HCT116 (cell line): ENCODE measurements at regions not wholly inside any gene's neighbourhood (a gene's known extent, or its start where the extent isn't known, plus 50 kb on each side); places are given as distances from the start of the nearest gene placed in this dataset.

ENCODE experiments used
- ATAC-seq: fragments of 200-7000 bp; cut with Tn5 transposase; 2 replicates; pipeline ENCODE4 v1.9.1; 2020; ENCODE audit warnings: mild to moderate bottlenecking, moderate library complexity
- BruUV-seq: library from RNA; stranded (reverse); fragments of 400-500 nt; replicated peaks from 2 replicates; lab custom pipeline; 2021; lab: Mats Ljungman, UMichigan
- CTCF ChIA-PET: fragments of 300-600 bp; sonication (Branson Sonifier 250); formaldehyde crosslinking; loops from one replicate; lab custom pipeline; 2021; ENCODE audit warnings: antibody characterized with exemption; lab: Charles Lee
- POLR2A ChIA-PET: fragments of 300-600, 350-600 bp; sonication (Branson Sonifier 250); formaldehyde crosslinking; loops from one replicate; lab custom pipeline; 2021; ENCODE audit warnings: antibody characterized with exemption; lab: Charles Lee
- RAD21 ChIA-PET, 2 experiments: fragments of 300-600 bp; sonication (Branson Sonifier 250); formaldehyde crosslinking; loops; one replicate each; lab custom pipeline; 2023; ENCODE audit warnings: low total read pairs in 2 of 2; ENCODE audit not compliant: uncharacterized antibody in 2 of 2, unreplicated experiment in 2 of 2, low non-redundant PET in 1 of 2; lab: Charles Lee
- DNase-seq: peaks from one replicate; pipeline ENCODE4 v3.0.0-alpha.2; 2010; ENCODE audit warnings: low read depth, low spot score
- H2AFZ ChIP-seq: fragments of 200-600 bp; shearing (Covaris generic), sonication (generic); 2 replicates; pipeline ENCODE4 v1.6.1; 2017; ENCODE audit warnings: low read depth, mixed run types, mixed read lengths, antibody characterized with exemption, low read length; ENCODE audit not compliant: poor library complexity, severe bottlenecking
- H3K27ac ChIP-seq: 2 replicates; pipeline ENCODE4 v1.5.1; 2012; ENCODE audit warnings: low read depth, low read length
- H3K27me3 ChIP-seq: fragments of 200-600 bp; sonication (generic); 2 replicates; pipeline ENCODE4 v1.6.1; 2016; ENCODE audit warnings: mixed run types, low read length, mixed read lengths; ENCODE audit not compliant: insufficient read depth
- H3K36me3 ChIP-seq, 2 experiments: fragments of 200-500 bp in 1 of 2; fragments of 200-600 bp in 1 of 2; sonication (Bioruptor generic) in 1 of 2; sonication (generic) in 1 of 2; 2 replicates each; pipeline versions ENCODE4 v1.5.1 to v1.6.1; 2014 to 2016; ENCODE audit warnings: low read length in 2 of 2, inconsistent platforms in 1 of 2, mixed read lengths in 1 of 2, mixed run types in 1 of 2; ENCODE audit not compliant: insufficient read depth in 2 of 2, control insufficient read depth in 1 of 2
- H3K4me1 ChIP-seq, 2 experiments: fragments of 200-600 bp in 1 of 2; sonication (generic) in 1 of 2; 2 replicates each; pipeline versions ENCODE4 v1.5.1 to v1.6.1; 2012 to 2017; ENCODE audit warnings: low read length in 2 of 2, inconsistent platforms in 1 of 2, mild to moderate bottlenecking in 1 of 2, mixed read lengths in 1 of 2, mixed run types in 1 of 2, moderate library complexity in 1 of 2; ENCODE audit not compliant: insufficient read depth in 2 of 2, control insufficient read depth in 1 of 2
- H3K4me2 ChIP-seq: fragments of 200-600 bp; sonication (generic); 2 replicates; pipeline ENCODE4 v1.6.1; 2017; ENCODE audit warnings: mixed run types, low read length, mixed read lengths
- H3K4me3 ChIP-seq, 2 experiments: fragments of 200-600 bp in 1 of 2; sonication (generic) in 1 of 2; replicated peaks in 1 of 2; 2 replicates each; pipeline ENCODE4 v1.5.1; 2011 to 2016; ENCODE audit warnings: low read length in 2 of 2, control low read depth in 1 of 2, low read depth in 1 of 2, mild to moderate bottlenecking in 1 of 2, mixed read lengths in 1 of 2, mixed run types in 1 of 2
- H3K79me2 ChIP-seq: fragments of 200-600 bp; sonication (generic); 2 replicates; pipeline ENCODE4 v1.6.1; 2017; ENCODE audit warnings: mild to moderate bottlenecking, mixed run types, low read length, moderate library complexity, mixed read lengths; ENCODE audit not compliant: insufficient read depth
- H3K9ac ChIP-seq: fragments of 200-600 bp; sonication (generic); 2 replicates; pipeline ENCODE4 v1.6.1; 2016; ENCODE audit warnings: low read length, mixed read lengths
- H3K9me2 ChIP-seq: fragments of 200-600 bp; sonication (generic), shearing (Covaris generic); 2 replicates; pipeline ENCODE4 v1.6.1; 2017; ENCODE audit warnings: mixed run types, mild to moderate bottlenecking, moderate library complexity; ENCODE audit not compliant: insufficient read depth
- H3K9me3 ChIP-seq, 2 experiments: fragments of 200-500 bp in 1 of 2; fragments of 200-600 bp in 1 of 2; sonication (Bioruptor generic) in 1 of 2; sonication (generic) in 1 of 2; 2 replicates each; pipeline ENCODE4 v1.6.1; 2014 to 2017; ENCODE audit warnings: low read length in 2 of 2, mixed read lengths in 2 of 2, inconsistent platforms in 1 of 2, low read depth in 1 of 2, mild to moderate bottlenecking in 1 of 2, mixed run types in 1 of 2, moderate library complexity in 1 of 2; ENCODE audit not compliant: control insufficient read depth in 1 of 2, insufficient read depth in 1 of 2
- H4K20me1 ChIP-seq: fragments of 200-600 bp; sonication (generic), shearing (Covaris generic); 2 replicates; pipeline ENCODE4 v1.6.1; 2017; ENCODE audit warnings: mixed run types, mild to moderate bottlenecking, moderate library complexity; ENCODE audit not compliant: insufficient read depth
- CBX3 ChIP-seq: IDR thresholded peaks from 2 replicates; pipeline ENCODE4 v1.6.1; 2012; ENCODE audit warnings: low read depth
- CEBPB ChIP-seq: IDR thresholded peaks from 2 replicates; pipeline ENCODE4 v1.6.1; 2012; ENCODE audit warnings: low read depth
- EZH2 ChIP-seq: fragments of 200-600 bp; sonication (generic); IDR thresholded peaks from 2 replicates; pipeline ENCODE4 v1.6.1; 2017; ENCODE audit warnings: antibody characterized with exemption, mixed run types
- EZH2phosphoT487 ChIP-seq: fragments of 200-600 bp; IDR thresholded peaks from 2 replicates; pipeline ENCODE4 v1.6.1; 2018; ENCODE audit warnings: antibody characterized with exemption, borderline replicate concordance
- FOSL1 ChIP-seq: IDR thresholded peaks from 2 replicates; pipeline ENCODE4 v1.6.1; 2012; ENCODE audit warnings: low read depth
- POLR2A ChIP-seq: IDR thresholded peaks from 2 replicates; pipeline ENCODE4 v1.7.0; 2011; ENCODE audit warnings: borderline replicate concordance; ENCODE audit not compliant: insufficient read depth, insufficient read length; ENCODE audit errors: extremely low read depth
- POLR2AphosphoS5 ChIP-seq: IDR thresholded peaks from 2 replicates; pipeline ENCODE4 v1.6.1; 2011; ENCODE audit warnings: mild to moderate bottlenecking, low read depth, low read length, moderate library complexity
- REST ChIP-seq: IDR thresholded peaks from 2 replicates; pipeline ENCODE4 v1.6.1; 2012; ENCODE audit warnings: low read depth
- SIN3A ChIP-seq: IDR thresholded peaks from 2 replicates; pipeline ENCODE4 v1.6.1; 2012; ENCODE audit warnings: low read depth
- SP1 ChIP-seq: IDR thresholded peaks from 2 replicates; pipeline ENCODE4 v1.6.1; 2012; ENCODE audit warnings: low read depth
- SRF ChIP-seq: IDR thresholded peaks from 2 replicates; pipeline ENCODE4 v1.6.1; 2012; ENCODE audit warnings: low read depth
- TCF7L2 ChIP-seq: IDR thresholded peaks from 2 replicates; pipeline ENCODE4 v1.7.0; 2011; ENCODE audit warnings: borderline replicate concordance, inconsistent platforms; ENCODE audit not compliant: insufficient read depth, insufficient read length; ENCODE audit errors: extremely low read depth
- ZBTB33 ChIP-seq: IDR thresholded peaks from 2 replicates; pipeline ENCODE4 v1.6.1; 2011; ENCODE audit warnings: mild to moderate bottlenecking, low read length, moderate library complexity; ENCODE audit not compliant: insufficient replicate concordance; ENCODE audit errors: extremely low read depth
- ZFX ChIP-seq: fragments of 450-650 bp; IDR thresholded peaks from 2 replicates; pipeline ENCODE4 v1.6.1; 2017
- intact Hi-C: fragments of 100-400 bp; cut with micrococcal nuclease; formaldehyde crosslinking; loops from 2 replicates; pipeline ENCODE4 v1.10.0; 2022
- TF ChIP-seq, protein P1 (sequence below): IDR thresholded peaks from 2 replicates; pipeline ENCODE4 v1.6.1; 2012

GRCh38 chr1:217138173-217138765, 415.0 kb upstream of the ESRRG start:
- no peak overlapping the region for H3K4me2 ChIP-seq
- ChIA-PET RAD21 (no interaction called here), POLR2A (no interaction called here), CTCF (no interaction called here)
- no peaks in the 10 kb centered on the region for H3K36me3 ChIP-seq
- H3K4me3 ChIP-seq: no peak overlapping the region
- TF ChIP-seq SP1: no peak
- no peak overlapping the region for H3K9ac ChIP-seq
- H3K9me2 ChIP-seq: no peaks in the 10 kb centered on the region
- no peaks in the 10 kb centered on the region for H4K20me1 ChIP-seq
- no peak overlapping the region for H3K27ac ChIP-seq
- DNase-seq (no peak), ATAC-seq (no peak)
- H3K4me1 ChIP-seq: no peaks in the 10 kb centered on the region
- no peaks in the 10 kb centered on the region for H3K79me2 ChIP-seq
- H2AFZ ChIP-seq: no peak overlapping the region
- H3K27me3 ChIP-seq: no peaks in the 10 kb centered on the region
- intact Hi-C loops: no loop called here
- H3K9me3 ChIP-seq: no peaks in the 10 kb centered on the region
- no TSS peak for BruUV-seq

DNA sequence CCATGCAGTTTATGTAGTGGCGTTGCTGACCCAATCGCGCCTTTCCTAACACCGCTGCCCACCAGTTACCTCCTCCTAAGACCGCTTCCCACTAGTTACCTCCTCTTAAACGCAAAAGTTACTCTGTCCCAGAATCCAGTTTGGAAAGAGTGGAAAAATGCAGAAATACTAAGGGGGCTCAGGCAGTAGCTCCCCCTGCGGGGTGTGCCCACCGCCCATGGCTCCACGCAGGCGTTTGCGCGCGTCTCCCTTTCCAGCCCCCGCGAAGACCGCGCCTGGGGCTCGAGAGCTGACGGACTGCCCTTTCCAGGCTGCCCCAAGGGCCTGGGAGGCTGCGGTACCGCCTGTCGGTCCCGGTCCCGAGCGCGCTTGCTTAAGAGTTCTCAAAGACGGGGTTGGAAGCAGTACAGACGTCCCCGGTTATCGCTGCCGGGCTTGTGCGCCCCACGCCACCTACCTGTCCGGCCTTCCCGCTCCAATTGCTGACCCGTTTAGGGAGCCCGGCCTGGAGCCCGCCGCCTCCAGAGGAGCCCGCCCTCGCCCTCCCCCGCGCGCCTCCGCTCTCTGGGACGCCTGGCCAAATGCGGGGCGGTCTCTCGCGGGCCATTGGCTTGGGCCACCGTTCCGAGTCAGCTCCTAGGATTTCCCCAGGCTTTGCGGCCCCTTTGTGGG, 414.1 kb upstream of the ESRRG start:
- Histone ChIP-seq H2AFZ (no peak overlapping the region), H3K4me2 (no peak overlapping the region), H3K4me3 (no peak overlapping the region), H3K27ac (no peak overlapping the region), H3K9me2 (no peaks in the 10 kb centered on the region), H3K4me1 (no peaks in the 10 kb centered on the region), H3K9me3 (no peaks in the 10 kb centered on the region), H3K9ac (no peak overlapping the region), H4K20me1 (no peaks in the 10 kb centered on the region), H3K79me2 (no peaks in the 10 kb centered on the region), H3K27me3 (no peaks in the 10 kb centered on the region), H3K36me3 (no peaks in the 10 kb centered on the region)
- ChIA-PET POLR2A (no interaction called here), RAD21 (no interaction called here), CTCF (no interaction called here)
- DNase-seq (no peak), ATAC-seq (no peak)
- no TSS peak for BruUV-seq
- intact Hi-C loops: no loop called here
- TF ChIP-seq REST: no peak
- no peak for TF ChIP-seq FOSL1
- TF ChIP-seq ZFX: no peak
- no peak for TF ChIP-seq ZBTB33
- no peak for TF ChIP-seq CBX3
- TF ChIP-seq POLR2AphosphoS5: no peak
- TF ChIP-seq CEBPB: no peak
- no peak for TF ChIP-seq TCF7L2
- TF ChIP-seq EZH2phosphoT487: no peak
- no peak for TF ChIP-seq SRF
- no peak for TF ChIP-seq POLR2A
- no peak for TF ChIP-seq EZH2
- no peak for TF ChIP-seq SIN3A
- TF ChIP-seq, protein P1, sequence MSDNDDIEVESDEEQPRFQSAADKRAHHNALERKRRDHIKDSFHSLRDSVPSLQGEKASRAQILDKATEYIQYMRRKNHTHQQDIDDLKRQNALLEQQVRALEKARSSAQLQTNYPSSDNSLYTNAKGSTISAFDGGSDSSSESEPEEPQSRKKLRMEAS: no peak
- no peak for TF ChIP-seq SP1
